Prostate gland (tissue), 2 donors: ENCODE measurements at regions not wholly inside any gene's neighbourhood (a gene's known extent, or its start where the extent isn't known, plus 50 kb on each side); places are given as distances from the start of the nearest gene placed in this dataset.

Experiments
- DNase-seq: peaks from one replicate; pipeline ENCODE4 v3.0.0-alpha.2; 2019; ENCODE audit warnings: low spot score
- H3K27ac ChIP-seq, 2 donors: fragments of 200-600 bp; sonication (generic); 2 replicates each; pipeline ENCODE4 v1.5.1; 2017 to 2019
- H3K27me3 ChIP-seq: fragments of 200-600 bp; sonication (generic); replicated peaks from 2 replicates; pipeline ENCODE4 v1.5.1; 2019; ENCODE audit not compliant: insufficient read depth
- H3K36me3 ChIP-seq, 2 donors: fragments of 200-600 bp; sonication (generic); 1 replicate in 1 of 2; 2 replicates in 1 of 2; pipeline versions ENCODE4 v1.5.1 to v1.8.1; 2017 to 2019
- H3K4me1 ChIP-seq: fragments of 200-600 bp; sonication (generic); replicated peaks from 2 replicates; pipeline ENCODE4 v1.5.1; 2019
- H3K4me3 ChIP-seq, 2 donors: fragments of 200-600 bp; sonication (generic); 2 replicates each; pipeline ENCODE4 v1.5.1; 2017 to 2019
- H3K9me3 ChIP-seq: fragments of 200-600 bp; sonication (generic); 2 replicates; pipeline ENCODE4 v1.5.1; 2017
- CTCF ChIP-seq, 4 experiments: fragments of 200-600 bp in 2 of 4; fragments of 450-650 bp in 2 of 4; sonication (generic) in 2 of 4; IDR thresholded peaks; 1 replicate in 3 of 4; 2 replicates in 1 of 4; pipeline ENCODE4 v1.5.1; 2016 to 2019; ENCODE audit warnings: antibody characterized with exemption in 4 of 4, mild to moderate bottlenecking in 2 of 4, moderate library complexity in 2 of 4
- POLR2A ChIP-seq: fragments of 450-650 bp; IDR thresholded peaks from one replicate; pipeline ENCODE4 v1.6.1; 2016; ENCODE audit warnings: antibody characterized with exemption, mild to moderate bottlenecking
- POLR2AphosphoS5 ChIP-seq: sonication (generic); formaldehyde crosslinking; IDR thresholded peaks from one replicate; pipeline ENCODE4 v1.6.1; 2017; ENCODE audit warnings: antibody characterized with exemption
- WGBS: methylation state at CpG from one replicate; pipeline ENCODE4 v1.1.5; 2018; 5-methylcytosine and 5-hydroxymethylcytosine counted together
- intact Hi-C: fragments of 100-400 bp; cut with DNase I; formaldehyde crosslinking; loops from one replicate; pipeline ENCODE4 v1.14.2; 2022

GRCh38 chr13:56317841-56318240, 822.9 kb upstream of the PRR20A start:
- no peaks in the 10 kb centered on the region for H3K4me1 ChIP-seq
- no peaks in the 10 kb centered on the region for H3K9me3 ChIP-seq
- no peak overlapping the region for H3K4me3 ChIP-seq
- H3K36me3 ChIP-seq = no peaks in the 10 kb centered on the region
- DNase-seq = no peak
- 98% methylated on average over 2 of the region's 2 CpGs for WGBS
- TF ChIP-seq CTCF (IDR thresholded peaks at IDR 0.05) = no peak
- no peak for TF ChIP-seq POLR2AphosphoS5
- TF ChIP-seq POLR2A = no peak
- no peak overlapping the region for H3K27ac ChIP-seq
- intact Hi-C loops = no loop called here
- H3K27me3 ChIP-seq = no peaks in the 10 kb centered on the region

GRCh38 chr13:56332671-56333070, 808.0 kb upstream of the PRR20A start:
- intact Hi-C loops = no loop called here
- H3K9me3 ChIP-seq = no peaks in the 10 kb centered on the region
- H3K27me3 ChIP-seq = no peaks in the 10 kb centered on the region
- H3K4me3 ChIP-seq = no peak overlapping the region
- no peak overlapping the region for H3K27ac ChIP-seq
- no peaks in the 10 kb centered on the region for H3K36me3 ChIP-seq
- no peak for DNase-seq
- H3K4me1 ChIP-seq = no peaks in the 10 kb centered on the region
- TF ChIP-seq POLR2AphosphoS5 = no peak
- TF ChIP-seq POLR2A = no peak
- TF ChIP-seq CTCF (IDR thresholded peaks at IDR 0.05) = no peak

DNA sequence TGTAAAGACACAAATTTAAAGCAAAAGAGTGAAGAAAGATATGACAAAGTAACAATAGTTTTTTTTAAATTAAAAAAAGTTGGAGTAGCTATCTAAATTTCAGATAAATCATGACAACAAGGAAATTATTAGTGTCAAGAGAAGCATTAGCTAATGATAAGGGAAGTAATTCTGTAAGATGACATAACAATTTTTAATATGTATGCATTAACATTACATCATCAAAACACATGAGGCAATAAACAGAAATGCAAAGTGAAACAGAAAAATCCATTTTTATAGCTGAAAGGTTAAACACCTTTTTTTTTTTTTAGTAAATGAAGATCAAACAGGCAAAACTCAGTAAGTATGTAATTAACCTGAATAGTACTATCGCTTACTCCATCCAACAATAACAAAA, 804.9 kb upstream of the PRR20A start:
- Histone ChIP-seq H3K36me3 (no peaks in the 10 kb centered on the region), H3K4me1 (no peaks in the 10 kb centered on the region), H3K4me3 (no peak overlapping the region), H3K9me3 (no peaks in the 10 kb centered on the region), H3K27ac (no peak overlapping the region), H3K27me3 (no peaks in the 10 kb centered on the region)
- 82% methylated on average over 1 of the region's 1 CpG for WGBS
- TF ChIP-seq POLR2A (no peak), POLR2AphosphoS5 (no peak), CTCF (IDR thresholded peaks at IDR 0.05) (no peak)
- intact Hi-C loops = no loop called here
- no peak for DNase-seq

DNA sequence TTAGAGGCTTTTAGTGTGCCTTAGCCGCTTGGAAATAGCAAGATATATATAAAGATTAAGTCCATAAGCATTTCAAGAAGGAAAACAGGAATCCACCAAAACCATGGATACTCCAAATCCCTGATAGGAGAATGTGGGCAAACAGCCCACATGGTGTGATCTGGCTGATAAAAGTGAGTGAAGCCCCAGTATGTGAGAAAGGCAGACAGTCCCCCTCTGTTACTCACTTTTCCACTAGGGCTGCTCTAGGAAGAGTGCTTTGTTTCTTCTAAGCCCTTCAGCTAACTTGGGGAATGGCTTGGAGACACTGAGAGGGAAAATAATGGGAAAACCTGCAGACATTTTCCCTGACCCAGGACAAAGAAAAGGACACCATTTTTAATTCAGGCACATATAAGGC, 802.3 kb upstream of the PRR20A start:
- H3K27me3 ChIP-seq = no peaks in the 10 kb centered on the region
- TF ChIP-seq POLR2AphosphoS5 = no peak
- no peak for TF ChIP-seq CTCF (IDR thresholded peaks at IDR 0.05)
- TF ChIP-seq POLR2A = no peak
- 54% methylated on average over 1 of the region's 1 CpG for WGBS
- DNase-seq = no peak
- no peaks in the 10 kb centered on the region for H3K4me1 ChIP-seq
- no peak overlapping the region for H3K27ac ChIP-seq
- no peaks in the 10 kb centered on the region for H3K36me3 ChIP-seq
- intact Hi-C loops = no loop called here
- no peaks in the 10 kb centered on the region for H3K9me3 ChIP-seq
- no peak overlapping the region for H3K4me3 ChIP-seq

GRCh38 chr13:56347014-56347413, 793.7 kb upstream of the PRR20A start:
- TF ChIP-seq POLR2AphosphoS5 (no peak), POLR2A (no peak), CTCF (IDR thresholded peaks at IDR 0.05) (no peak)
- intact Hi-C loops = no loop called here
- Histone ChIP-seq H3K9me3 (no peaks in the 10 kb centered on the region), H3K36me3 (no peaks in the 10 kb centered on the region), H3K4me1 (no peaks in the 10 kb centered on the region), H3K27me3 (no peaks in the 10 kb centered on the region), H3K4me3 (no peak overlapping the region), H3K27ac (no peak overlapping the region)
- no peak for DNase-seq
- WGBS = 24% methylated on average over 1 of the region's 1 CpG
